ENCODE measurements at regions not wholly inside any gene's neighbourhood (a gene's known extent, or its start where the extent isn't known, plus 50 kb on each side); places are given as distances from the start of the nearest gene placed in this dataset.

DNA sequence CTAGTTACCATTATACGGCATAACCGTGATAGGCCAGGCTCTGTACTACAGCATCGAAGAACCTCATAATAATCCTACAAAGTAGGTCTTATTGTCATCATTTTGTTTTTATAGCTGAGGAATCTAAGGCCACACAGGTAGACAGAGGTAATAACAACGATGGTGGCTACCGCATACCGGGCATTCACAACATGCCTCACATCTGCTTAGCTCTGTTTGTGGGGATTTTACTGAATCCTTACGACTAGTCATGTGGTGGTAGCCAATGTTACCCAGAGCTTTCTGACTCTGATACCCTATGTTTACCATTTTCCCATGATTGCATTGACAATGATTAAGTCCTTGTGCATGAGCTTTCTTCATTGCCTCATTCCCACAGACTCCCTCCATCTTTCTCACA, 269.4 kb downstream of the TCF7L2 start:
- no peak for DNase-seq

DNA sequence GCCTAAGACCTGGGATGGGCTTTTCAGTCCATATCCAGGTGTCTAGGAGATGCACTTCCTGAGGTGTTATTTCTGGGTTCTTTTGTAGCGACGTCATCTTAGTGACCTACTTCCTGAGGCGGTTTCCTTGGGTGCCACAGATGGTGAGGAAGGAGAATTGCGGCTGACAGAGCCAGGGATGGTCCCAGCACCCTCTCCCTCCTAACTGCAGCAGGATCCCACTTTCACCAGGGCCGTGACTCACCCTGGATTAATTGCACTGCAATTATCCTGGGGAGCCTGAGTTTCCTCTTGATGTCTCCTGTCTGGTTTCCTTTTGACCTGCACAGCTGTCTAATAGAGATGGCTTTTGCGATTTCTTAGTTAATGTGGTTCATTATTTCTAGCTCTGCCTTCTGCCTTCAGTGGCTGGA, 271.7 kb downstream of the TCF7L2 start:
- DNase-seq, result no peak

DNA sequence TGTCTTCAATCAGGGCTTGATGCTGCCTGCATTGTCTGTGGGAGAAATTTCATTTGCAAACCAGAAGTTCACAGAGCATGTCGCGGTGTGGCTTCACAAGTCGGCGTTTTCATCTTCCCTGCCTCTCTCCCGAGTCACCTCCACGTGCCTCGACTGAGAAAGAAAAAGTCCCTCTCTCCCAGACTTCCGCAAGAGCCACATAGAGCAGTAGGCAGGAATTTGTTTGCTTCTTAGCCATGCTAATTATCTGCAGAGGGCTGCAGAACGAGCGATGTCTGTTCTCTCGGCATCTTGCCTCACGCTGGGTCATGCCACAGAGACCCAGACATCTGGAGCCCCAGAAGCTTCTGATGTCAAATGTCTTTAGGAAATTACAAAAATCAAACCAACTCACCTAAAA, 272.2 kb downstream of the TCF7L2 start:
- DNase-seq, result no peak

DNA sequence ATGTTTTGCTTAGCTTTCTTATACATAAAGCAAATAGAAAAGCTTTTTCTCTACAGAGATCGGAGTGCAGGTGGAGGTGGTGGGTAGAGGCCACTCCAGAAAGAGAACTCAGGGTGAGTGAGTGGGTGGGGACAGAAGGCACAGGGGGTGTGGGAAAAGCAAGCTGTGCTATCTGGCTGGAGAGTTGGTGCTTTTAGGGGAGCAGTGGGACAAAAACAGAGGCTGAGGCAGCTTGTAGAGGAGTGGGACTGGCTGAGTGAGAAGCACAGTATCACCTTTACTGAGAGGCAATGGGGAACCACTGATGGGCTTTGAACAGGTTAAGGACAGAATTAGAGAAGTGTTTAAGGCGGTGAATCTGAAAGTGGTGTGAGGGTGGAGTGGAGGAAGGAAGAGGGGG, 275.3 kb downstream of the TCF7L2 start:
- no peak for DNase-seq

DNA sequence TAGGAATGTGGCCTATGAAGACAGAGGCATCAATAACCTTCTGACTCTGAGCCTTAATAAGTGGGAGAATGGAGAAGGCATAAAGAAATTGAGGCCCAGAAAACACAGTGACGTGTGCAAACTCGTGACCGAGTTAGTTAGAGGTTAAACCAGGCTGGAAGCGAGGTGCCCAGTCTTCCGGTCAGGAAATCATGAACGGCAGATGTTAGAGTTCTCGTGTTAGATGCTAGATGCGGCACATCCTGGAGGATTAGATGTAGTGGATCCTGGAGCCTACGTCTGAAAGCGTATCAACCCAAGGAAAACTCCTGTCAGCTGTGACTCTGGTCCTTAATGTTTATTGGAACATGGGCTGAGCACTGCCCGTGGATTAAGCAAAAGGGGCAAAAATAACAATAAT, 275.9 kb downstream of the TCF7L2 start:
- no peak for DNase-seq

DNA sequence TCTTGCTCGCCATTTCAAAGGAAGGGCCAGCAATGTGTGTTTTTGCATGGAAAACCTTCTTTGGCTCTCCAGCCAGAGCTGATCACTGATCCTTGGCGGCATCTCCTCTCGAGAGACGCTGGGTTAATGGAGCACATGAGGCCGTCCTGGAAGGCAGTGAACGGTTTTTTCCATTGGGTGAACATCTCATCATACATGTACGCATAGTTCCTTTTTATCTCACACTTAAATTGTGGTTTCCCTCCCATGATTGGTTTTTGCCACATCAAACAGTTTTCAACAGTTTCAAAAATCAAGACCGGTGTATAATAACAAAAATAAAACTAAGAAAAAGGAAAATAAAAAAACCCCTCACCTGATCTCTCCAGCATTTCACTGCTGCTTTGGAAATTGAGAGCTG, 276.4 kb downstream of the TCF7L2 start:
- no peak for DNase-seq

DNA sequence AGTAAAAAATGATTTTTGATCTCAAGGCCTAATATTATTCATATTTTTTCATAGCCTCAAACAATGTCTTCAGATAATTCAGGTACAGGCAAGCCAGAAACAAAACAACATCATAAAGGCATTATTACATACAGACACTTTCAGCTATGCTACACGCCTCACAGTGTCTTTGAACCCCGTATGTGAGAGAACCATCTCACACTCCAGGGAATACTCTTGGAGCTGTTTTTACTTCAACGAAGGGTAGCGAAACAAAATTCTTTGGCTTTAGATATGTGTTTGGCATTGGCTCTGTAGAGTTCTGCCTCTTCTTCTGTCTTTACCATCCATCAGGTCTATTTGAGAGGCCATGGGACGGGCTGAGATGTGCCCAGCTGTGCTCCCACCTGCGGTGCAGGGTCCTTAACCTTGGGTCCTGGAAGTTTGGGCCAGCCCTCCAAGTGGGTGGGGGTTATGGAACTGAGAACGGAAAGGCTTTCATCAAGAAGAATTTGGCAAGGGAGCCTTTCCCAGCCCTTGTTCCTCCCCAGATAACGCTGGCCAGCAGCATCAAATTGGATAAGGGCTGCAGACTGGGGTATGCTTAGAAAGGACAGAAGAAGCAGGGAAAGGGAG, 276.9 kb downstream of the TCF7L2 start:
- no peak for DNase-seq

DNA sequence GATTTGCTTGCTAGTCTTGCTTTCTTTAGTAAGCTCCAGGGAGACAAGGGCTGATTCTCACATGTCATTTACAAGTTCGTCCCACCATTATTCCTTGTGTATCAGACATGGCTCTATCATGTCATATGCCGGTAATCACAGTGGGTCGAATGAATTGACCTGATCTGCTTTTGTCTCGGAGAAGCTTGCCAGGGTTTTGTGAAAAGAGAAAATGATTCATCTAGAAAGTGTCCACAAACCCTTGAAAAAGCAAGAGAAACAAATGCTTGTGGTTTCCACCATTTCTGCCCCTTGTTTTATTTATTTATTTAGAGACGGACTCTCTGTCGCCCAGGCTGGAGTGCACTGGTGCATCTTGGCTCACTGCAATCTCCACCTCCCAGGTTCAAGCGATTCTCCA, 278.5 kb downstream of the TCF7L2 start:
- DNase-seq, result no peak

DNA sequence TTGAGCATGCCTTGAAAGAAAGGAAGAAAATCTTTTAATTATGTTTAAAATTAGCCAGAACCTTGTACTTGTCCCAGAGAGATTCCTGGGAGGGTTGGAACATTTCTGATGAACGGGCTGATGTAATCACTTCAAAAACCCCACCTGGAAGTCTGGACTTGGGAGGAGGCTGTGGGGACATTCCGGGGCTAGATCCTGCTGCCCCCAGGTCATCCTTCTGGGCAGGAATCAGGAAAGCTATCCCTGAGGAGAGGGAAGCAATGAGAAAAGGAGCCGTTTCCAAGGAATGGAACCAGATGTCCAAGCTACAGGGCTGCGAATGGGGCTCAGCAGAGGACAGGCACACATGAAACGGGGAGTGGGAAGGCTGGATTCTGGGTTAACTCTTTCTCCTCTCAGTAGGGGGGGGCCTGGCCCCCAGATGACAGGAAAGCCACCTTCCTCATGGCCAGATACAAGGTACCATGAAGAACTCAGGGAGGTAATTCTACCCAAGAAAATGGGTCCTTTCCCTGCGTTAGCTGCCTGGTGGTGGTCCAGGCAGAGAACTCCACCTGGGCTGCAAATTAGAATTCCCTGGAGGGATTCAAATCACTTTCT, 280.1 kb downstream of the TCF7L2 start:
- no peak for DNase-seq

DNA sequence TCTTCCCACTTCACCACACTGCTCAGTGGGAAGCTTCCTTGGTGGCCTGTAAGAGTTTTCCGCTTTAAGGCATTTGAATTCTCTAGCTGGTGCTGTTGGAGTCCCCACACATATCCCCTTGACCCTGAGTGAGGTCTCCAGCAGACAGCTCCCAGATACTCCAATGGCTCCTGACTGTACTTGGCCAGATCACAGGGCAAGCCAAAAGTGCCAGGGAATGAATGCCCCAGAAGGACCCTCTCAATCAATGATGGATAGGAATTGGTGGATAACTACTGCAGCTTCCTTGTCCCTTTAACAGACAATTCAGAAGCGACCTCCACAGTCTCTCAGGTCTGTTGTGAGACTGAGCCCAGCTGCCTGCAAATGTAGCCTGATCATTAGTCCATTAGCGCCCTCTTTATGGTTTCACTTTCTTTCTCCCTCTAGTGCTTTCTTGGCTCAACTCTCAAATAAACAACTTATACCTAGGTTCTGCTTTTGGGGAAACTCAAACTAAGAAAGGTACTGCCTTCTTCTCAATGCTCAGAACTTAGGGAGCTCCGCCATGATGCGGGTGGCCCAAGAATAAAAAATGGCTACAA, 283.0 kb downstream of the TCF7L2 start:
- no peak for DNase-seq

DNA sequence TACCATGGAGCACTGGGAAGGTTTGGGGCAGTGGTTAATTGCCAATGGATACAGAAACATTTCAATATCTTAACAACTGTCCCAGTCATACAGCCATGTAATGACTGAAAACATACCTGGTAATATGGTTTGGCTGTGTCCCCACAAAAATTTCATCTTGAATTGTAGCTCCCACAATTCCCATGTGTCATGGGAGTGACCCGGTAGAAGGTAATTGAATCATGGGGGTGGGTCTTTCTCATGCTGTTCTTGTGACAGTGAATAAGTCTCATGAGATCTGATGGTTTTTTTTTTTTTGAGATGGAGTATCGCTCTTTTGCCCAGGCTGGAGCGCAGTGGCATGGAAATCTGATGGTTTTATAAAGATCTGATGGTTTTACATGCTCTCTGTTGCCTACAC, 284.4 kb downstream of the TCF7L2 start:
- DNase-seq, result no peak

DNA sequence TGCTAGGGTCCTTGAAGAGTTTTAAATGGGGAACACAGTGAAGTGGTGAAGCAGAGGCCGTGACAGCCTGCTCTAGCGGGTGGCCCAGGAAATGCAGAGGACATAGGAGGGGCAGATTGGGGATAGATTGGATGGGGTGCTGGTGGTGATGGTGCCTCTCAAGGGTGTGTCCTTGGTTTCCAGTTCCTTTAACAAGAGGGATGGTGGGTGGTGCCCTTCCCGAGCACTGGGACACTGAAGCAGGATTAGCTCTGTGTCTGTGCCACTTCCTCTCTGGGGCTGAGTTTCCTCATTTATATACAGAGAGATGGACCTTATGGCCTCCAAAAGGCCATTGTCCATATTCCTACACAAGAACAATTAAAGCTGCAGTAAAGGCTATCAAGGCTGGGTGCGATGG, 285.5 kb downstream of the TCF7L2 start:
- no peak for DNase-seq

DNA sequence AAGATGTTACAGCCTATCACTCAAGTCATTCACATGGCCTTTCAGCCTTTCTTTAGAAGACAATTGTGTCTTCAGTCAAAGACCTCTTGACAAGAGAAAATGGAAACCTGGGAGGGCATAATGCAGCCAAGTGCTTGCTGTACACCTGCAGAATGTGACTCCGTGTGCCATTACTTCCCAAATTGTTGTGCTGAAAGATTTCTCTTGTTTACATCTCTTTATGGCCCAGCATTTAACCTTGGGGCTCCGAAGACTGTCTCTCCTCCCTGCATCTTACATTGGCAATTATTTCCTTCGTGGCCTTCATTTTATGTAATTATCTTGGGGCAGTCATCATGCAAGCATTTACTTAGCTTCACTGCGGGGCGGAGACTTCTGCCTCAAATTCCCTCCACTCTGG, 287.0 kb downstream of the TCF7L2 start:
- no peak for DNase-seq

DNA sequence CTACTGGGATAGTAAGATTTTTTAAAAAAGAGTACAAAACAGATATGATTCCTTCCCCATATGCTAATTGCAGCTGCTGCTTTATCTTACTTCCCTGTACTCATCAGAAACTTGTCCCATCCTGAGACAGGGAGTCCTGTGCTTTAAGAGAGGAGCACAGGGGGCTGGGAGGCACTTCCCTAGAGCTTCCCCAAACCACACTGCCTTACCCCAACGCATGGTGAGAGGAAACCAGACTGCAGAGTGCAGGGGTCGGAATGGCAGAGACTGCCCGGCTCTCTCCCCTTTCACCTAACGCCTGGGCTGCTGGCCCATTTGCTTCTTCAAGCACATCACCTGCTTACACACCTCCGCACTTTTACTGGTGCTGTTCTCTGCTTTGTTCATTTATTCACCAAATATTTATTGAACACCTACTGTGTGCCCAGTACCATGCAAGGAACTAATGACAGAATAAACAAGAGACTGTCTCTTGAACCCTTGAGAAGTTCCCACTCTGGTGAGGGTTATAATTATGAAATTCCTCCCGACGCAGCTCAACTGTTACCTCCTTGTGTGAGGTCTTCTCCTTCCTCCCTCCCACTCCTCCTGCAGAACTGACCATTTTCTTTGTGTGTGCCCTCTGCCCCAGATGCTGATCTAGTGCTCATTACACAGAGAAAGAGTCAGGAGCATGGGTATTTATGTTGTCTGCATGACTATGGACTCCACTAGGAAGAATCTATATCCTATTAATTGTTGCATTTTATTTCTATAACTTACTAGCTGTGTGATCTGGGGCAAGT, 289.7 kb downstream of the TCF7L2 start:
- DNase-seq, result no peak

DNA sequence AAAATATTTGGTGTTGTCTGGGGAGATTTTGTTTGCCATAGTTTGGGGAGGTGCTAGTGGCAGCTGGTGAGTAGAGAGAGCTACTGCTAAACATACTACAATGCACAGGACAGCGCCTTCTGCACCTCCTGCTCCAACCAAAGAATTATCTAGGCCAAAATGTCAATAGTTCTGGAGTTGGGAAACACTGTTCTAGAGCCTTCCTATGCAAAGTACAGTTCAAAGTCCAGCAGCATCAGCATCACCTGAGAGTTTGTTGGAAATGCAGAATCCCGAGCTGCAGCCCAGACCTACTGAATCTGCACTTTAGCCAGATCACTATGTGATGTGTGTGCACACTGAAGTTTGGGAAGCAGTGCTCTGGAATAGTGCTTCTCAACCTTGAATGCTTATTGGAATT, 290.7 kb downstream of the TCF7L2 start:
- DNase-seq, result no peak

DNA sequence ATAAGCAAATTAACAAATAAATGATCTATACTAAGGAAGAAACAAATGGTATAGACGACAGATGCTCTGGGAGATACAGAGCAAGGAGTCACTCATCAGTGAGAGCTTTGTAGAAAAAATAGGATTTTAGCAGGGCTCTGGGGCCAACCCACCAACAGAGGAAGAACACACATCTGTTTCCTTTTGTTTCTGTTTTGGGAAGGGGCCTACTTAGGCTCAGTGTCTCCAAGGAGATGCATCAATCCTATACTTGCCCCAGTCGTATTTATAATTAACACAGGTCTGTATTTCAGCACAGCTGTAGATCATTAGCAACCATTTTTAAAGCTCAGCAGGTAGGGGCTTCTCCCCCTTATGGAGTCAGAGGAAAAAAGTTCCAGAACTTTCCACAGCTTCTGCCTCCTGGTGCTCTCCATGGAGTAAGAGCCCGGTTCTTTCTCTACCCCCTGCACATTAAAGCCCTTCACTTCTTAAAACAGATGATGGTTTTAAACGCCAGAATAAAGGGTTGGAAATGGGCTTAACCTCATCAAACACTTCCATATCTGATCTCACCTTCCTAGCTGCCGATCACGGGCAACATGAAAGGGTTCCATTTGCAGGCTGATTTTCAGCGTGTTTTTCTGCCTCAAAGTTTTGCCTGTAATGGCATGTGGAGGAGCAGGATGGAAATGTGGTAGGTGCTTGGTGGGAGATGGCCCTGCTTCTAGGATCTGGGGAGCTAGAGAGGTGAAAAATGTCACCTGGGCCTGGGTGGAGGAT, 291.7 kb downstream of the TCF7L2 start:
- DNase-seq, result no peak

DNA sequence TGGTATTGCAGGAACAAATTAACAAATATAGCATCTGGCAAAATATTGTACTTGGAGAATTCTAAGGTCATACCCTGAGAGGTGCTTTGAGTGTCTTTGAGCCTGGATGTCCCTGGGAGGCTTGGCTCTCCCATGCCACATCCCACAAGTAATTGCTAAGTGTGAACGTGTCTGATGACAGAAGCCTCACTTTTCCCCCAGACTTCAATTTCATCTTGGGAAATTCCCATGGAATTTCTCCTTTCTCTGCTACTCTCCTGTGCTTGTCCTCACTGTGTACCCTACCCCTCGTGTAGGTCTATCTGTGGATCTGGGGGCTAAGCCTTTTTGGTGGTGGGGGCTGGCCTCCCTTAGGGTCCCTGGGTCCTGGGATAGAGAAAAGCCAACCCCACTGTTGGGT, 293.3 kb downstream of the TCF7L2 start:
- DNase-seq, result no peak

DNA sequence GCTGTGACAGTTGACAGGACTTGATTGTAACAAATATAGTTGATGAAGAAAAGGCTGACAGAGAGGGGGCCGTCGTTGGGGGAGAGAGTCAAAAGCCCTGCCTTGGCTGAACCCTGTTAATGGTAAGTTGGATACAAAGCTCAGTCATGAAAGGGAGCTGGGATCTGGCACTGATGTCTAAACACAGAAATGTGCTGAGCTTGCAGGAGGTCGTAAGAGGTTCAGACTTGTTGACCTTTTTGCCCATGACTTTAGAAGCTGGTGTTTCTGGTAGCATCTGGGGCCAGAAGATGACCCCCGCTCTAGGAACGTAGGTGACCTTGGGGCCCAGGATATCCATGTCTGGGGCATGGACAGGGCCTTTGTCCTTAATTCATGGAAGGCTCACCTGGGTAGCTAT, 294.7 kb downstream of the TCF7L2 start:
- DNase-seq, result no peak

DNA sequence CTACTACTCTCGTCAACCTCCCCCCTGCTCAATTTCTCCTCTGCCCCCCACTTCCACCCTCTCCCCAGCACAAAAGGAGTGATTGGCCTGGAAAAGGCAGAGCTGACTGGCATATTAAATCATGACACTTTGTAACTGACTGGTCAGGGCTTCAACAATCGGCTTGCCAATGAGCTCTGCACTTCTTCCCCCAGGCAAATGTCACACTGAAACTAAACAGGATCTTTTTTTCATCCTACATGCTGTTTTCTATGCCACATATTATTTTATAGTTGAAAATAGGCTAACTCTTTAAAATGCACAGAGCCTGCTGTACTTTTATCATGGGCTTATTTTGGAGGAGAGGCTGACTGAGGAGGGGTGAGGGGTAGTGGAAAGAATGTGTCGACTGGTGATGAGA, 295.2 kb downstream of the TCF7L2 start:
- no peak for DNase-seq

DNA sequence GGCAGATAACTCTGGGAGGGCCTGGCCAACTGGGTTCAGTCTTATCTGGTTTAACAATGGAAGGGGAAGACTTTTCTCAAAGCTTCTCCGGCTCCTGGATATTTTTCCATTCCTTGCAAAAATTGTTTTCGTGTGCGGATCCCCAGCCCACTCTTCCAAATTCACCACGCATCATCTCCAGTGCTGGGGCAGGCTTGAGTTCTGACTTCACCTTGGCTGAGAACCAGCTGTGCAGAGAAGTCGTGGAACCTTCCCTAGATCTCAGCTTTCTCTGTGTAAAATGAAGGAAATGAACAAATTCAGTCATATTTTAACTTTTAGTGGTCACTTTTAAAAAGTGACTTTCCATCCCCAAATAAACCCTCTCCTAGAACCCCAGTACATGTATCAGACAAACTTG, 297.0 kb downstream of the TCF7L2 start:
- no peak for DNase-seq

DNA sequence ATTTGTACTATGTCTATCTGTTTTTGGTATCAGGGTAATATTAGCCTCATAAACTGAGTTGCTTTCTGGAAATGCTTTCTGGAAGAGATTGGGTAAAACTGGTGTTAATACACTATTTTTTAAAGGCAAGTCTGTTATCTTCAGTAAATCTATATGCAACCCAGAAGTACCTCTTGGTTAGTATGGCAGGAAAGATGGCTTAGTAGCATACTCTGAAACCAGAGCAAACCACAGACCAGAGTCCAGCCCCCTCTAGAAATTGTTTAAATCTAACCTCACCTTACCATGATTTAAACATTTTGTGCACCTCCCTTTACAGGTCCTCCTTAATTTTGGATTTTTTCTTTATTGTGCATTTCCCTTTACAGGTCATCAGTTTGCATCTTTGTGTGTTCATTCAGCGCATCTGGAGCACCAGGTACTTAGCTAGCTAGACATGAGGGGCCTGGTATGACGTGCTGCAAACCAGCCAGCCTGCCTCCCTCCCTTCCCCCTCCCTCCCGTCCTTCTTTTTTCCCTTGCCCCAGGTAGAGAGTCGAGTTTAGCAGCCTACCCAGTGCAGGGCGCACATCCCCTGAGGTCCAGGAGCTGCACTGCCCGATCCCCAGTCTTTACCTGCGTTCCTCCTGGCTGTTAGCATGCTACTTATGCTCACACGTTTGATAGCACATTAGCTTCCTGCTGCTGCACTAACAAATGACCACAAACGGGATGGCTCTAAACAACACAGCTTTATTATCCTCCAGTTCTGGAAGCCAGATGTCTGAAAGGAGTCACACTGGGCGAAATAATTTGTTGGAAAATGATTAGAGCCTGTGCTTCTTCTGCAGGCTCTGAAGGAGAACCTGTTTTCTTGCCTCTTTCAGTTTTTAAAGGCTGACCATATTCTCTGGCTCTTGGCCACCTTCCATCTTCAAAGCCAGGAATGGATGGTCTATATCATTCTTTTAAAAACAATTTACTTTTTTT, 299.9 kb upstream of the HABP2 start:
- no peak for DNase-seq

DNA sequence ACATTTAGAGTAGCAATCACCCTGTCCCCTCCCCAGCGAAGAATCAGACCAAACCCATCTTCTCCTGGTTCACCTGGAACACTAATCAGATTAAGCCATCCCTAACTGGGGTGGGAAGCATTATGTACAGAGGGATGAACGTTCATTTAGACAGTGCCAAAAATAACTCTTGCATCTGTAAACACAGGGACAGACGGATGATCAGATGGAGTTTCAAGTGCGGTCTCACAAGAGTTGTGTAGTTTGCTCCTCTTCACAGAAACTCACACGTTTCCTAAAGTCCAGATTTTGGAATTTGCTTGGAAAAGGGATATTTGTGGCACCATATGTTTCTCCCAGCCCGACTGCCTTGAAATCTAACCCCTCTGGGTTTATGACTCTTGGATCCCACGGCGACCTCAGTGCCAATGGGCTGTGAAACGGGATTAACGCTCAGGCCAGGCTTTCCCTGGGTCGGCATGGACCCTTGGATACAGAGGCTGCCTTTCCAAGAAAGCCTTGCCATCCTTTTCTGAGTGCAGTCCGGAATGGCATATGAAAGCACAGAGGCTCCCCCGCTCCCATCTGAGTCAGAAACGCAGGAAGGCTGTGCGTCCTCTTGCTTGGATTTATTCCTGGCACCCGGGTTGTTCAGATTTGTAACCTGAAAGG, 293.2 kb upstream of the HABP2 start:
- DNase-seq, result no peak

All from NCI-H2029 (cell line).